HFF-Myc (cell line): ENCODE measurements at regions not wholly inside any gene's neighbourhood (a gene's known extent, or its start where the extent isn't known, plus 50 kb on each side); places are given as distances from the start of the nearest gene placed in this dataset.

ENCODE experiments used
- DNase-seq: peaks from one replicate; pipeline ENCODE4 v3.0.0-alpha.2; 2011; ENCODE audit warnings: low read depth; ENCODE audit errors: extremely low read depth
- H3K4me3 ChIP-seq: replicated peaks from 2 replicates; pipeline ENCODE4 v1.5.1; 2011; ENCODE audit warnings: low read depth, mild to moderate bottlenecking, control low read depth, low read length
- CTCF ChIP-seq: IDR thresholded peaks from 2 replicates; pipeline ENCODE4 v1.5.1; 2012; ENCODE audit warnings: mild to moderate bottlenecking, low read depth, low read length, control low read depth; ENCODE audit errors: missing control alignments

- DNase-seq, result no peak
- TF ChIP-seq CTCF, result no peak
- H3K4me3 ChIP-seq, result no peak overlapping the region
These were observed 121.7 kb downstream of the NREP start for GRCh38 chr5:111635151-111635902.

GRCh38 chr5:111631328-111631727 is 119.0 kb upstream of the STARD4 start:
- no peak for DNase-seq
- TF ChIP-seq CTCF, result no peak
- H3K4me3 ChIP-seq, result no peak overlapping the region

GRCh38 chr5:111628901-111629300 is 116.6 kb upstream of the STARD4 start:
- DNase-seq, result no peak
- H3K4me3 ChIP-seq, result no peak overlapping the region
- no peak for TF ChIP-seq CTCF

- H3K4me3 ChIP-seq, result no peak overlapping the region
- DNase-seq, result no peak
- no peak for TF ChIP-seq CTCF
These were observed 115.5 kb upstream of the STARD4 start for GRCh38 chr5:111627862-111628261.

GRCh38 chr5:111626473-111627148 is 114.3 kb upstream of the STARD4 start:
- no peak for TF ChIP-seq CTCF

GRCh38 chr5:111618623-111619271 is 106.4 kb upstream of the STARD4 start:
- TF ChIP-seq CTCF, result no peak
- no peak for DNase-seq

More at GRCh38 chr5:111626473-111627148, 114.3 kb upstream of the STARD4 start:
- H3K4me3 ChIP-seq, result no peak overlapping the region
- no peak for DNase-seq

More at GRCh38 chr5:111618623-111619271, 106.4 kb upstream of the STARD4 start:
- H3K4me3 ChIP-seq, result no peak overlapping the region
